ENCODE measurements at regions not wholly inside any gene's neighbourhood (a gene's known extent, or its start where the extent isn't known, plus 50 kb on each side); places are given as distances from the start of the nearest gene placed in this dataset.

DNA sequence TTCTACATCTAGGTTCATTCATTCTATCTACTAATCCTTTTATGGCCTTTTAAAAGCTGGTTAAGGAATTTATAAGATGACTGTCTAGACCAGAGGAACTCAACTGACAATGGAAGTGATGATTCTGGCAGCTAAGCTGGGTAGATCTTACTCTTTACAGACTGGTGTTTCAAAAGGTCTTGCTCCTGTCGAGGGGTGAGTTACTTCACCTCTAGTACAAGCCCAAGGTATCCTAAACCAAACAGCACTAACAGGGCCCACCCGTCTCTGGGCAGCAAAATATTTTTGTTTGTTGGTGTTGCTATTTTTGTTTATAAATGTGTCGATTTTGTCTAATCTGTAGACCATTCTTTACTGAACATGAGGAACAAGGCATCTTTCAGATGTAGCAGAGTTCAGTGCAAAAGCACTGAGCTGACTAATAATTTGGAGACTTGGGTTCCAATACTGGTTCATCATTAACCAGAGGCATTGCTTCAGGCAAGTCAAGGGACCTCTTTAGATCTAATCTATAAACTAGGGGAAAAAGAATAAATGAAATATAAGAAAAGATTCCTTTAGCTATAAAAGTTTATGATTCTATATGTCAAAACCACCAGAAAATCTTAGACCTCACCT, 90.3 kb upstream of the FRG1 start:
- ChIA-PET CTCF (no interaction called here), POLR2A (no interaction called here)
- Histone ChIP-seq H3K9me3 (no peaks in the 10 kb centered on the region; the same call in 2 of the 3 replicates), H3K27ac (no peak overlapping the region), H3K4me3 (no peak overlapping the region), H3K4me1 (no peaks in the 10 kb centered on the region), H3K4me2 (no peak overlapping the region)
- no peak for DNase-seq (ENCODE audit: low read depth in 1 of 2, low spot score in 1 of 2)
- no peak for TF ChIP-seq CBX2 (IDR thresholded peaks at IDR 0.05; ENCODE audit: borderline replicate concordance, low read depth)
- no peak for TF ChIP-seq RCOR1 (IDR thresholded peaks at IDR 0.05; ENCODE audit: low read depth, low read length)
- no peak for TF ChIP-seq KDM5A (IDR thresholded peaks at IDR 0.05)
- TF ChIP-seq, protein P1, sequence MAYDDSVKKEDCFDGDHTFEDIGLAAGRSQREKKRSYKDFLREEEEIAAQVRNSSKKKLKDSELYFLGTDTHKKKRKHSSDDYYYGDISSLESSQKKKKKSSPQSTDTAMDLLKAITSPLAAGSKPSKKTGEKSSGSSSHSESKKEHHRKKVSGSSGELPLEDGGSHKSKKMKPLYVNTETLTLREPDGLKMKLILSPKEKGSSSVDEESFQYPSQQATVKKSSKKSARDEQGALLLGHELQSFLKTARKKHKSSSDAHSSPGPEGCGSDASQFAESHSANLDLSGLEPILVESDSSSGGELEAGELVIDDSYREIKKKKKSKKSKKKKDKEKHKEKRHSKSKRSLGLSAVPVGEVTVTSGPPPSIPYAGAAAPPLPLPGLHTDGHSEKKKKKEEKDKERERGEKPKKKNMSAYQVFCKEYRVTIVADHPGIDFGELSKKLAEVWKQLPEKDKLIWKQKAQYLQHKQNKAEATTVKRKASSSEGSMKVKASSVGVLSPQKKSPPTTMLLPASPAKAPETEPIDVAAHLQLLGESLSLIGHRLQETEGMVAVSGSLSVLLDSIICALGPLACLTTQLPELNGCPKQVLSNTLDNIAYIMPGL (CRISPR knock-in tag; IDR thresholded peaks at IDR 0.05; ENCODE audit: borderline replicate concordance): no peak
- TF ChIP-seq, protein P2, sequence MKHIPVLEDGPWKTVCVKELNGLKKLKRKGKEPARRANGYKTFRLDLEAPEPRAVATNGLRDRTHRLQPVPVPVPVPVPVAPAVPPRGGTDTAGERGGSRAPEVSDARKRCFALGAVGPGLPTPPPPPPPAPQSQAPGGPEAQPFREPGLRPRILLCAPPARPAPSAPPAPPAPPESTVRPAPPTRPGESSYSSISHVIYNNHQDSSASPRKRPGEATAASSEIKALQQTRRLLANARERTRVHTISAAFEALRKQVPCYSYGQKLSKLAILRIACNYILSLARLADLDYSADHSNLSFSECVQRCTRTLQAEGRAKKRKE (CRISPR knock-in tag; IDR thresholded peaks at IDR 0.05; ENCODE audit: low read depth): no peak
- no peak for TF ChIP-seq RFX5 (IDR thresholded peaks at IDR 0.05)
- no peak for TF ChIP-seq NFE2L2 (conservative IDR thresholded peaks at IDR 0.05; ENCODE audit: low read length)
- TF ChIP-seq ZNF302 (CRISPR knock-in tag; IDR thresholded peaks at IDR 0.05): no peak
- no peak for TF ChIP-seq KDM1A (IDR thresholded peaks at IDR 0.05; ENCODE audit: low read depth)
- TF ChIP-seq NR3C1 (IDR thresholded peaks at IDR 0.05): no peak
- TF ChIP-seq HOXA7 (CRISPR knock-in tag; IDR thresholded peaks at IDR 0.05): no peak
- TF ChIP-seq FOSB (CRISPR knock-in tag; IDR thresholded peaks at IDR 0.05): no peak
- no peak for TF ChIP-seq MAFK (IDR thresholded peaks at IDR 0.05; ENCODE audit: partially characterized antibody)
- no peak for TF ChIP-seq PHF8 (IDR thresholded peaks at IDR 0.05; ENCODE audit: borderline replicate concordance, low read depth)
- no peak for TF ChIP-seq JUN (IDR thresholded peaks at IDR 0.05)
- TF ChIP-seq, protein P3, sequence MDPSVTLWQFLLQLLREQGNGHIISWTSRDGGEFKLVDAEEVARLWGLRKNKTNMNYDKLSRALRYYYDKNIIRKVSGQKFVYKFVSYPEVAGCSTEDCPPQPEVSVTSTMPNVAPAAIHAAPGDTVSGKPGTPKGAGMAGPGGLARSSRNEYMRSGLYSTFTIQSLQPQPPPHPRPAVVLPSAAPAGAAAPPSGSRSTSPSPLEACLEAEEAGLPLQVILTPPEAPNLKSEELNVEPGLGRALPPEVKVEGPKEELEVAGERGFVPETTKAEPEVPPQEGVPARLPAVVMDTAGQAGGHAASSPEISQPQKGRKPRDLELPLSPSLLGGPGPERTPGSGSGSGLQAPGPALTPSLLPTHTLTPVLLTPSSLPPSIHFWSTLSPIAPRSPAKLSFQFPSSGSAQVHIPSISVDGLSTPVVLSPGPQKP (IDR thresholded peaks at IDR 0.05; ENCODE audit: low read depth, low read length): no peak
- no peak for TF ChIP-seq HOXB13 (CRISPR knock-in tag; IDR thresholded peaks at IDR 0.05; ENCODE audit: low read depth)
- no peak for TF ChIP-seq BHLHE40 (IDR thresholded peaks at IDR 0.05; ENCODE audit: low read depth, low read length)
- no peak for TF ChIP-seq POLR2AphosphoS2 (conservative IDR thresholded peaks at IDR 0.05; ENCODE audit: low read length)
- 3% methylated on average over 3 of the region's 3 CpGs for WGBS (ENCODE audit: missing lambda C conversion rate)
- no peak for FAIRE-seq
- ATAC-seq: no peak

DNA sequence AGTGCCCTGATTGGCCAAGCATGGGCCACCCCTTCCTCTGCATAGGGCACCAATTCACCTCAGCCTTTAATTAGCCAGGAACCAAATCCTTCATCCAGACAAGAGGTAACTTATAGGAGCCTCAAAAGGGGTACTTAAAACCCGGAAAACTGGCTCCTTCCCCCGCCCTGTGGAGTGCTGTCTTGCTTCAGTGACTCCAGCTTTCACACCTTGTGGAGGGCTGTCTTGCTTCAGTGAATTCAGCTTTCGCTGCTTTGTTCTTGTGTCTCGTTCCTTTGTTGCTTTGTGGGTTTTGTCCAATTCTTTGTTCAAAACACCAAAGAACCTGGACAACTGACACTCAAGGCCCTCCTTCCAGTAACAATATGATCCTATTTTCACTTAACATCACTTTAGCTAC, 82.2 kb upstream of the FRG1 start:
- Histone ChIP-seq H3K4me3 (no peak overlapping the region), H3K27ac (no peak overlapping the region), H3K9me3 (no peaks in the 10 kb centered on the region), H3K4me1 (no peaks in the 10 kb centered on the region), H3K4me2 (no peak overlapping the region)
- ChIA-PET POLR2A (no interaction called here), CTCF (no interaction called here)
- no peak for FAIRE-seq
- no peak for TF ChIP-seq ZNF302 (CRISPR knock-in tag; IDR thresholded peaks at IDR 0.05)
- TF ChIP-seq MYC (IDR thresholded peaks at IDR 0.05; ENCODE audit: borderline replicate concordance, low read length): no peak
- no peak for TF ChIP-seq MAFK (IDR thresholded peaks at IDR 0.05; ENCODE audit: partially characterized antibody)
- no peak for TF ChIP-seq NR3C1 (IDR thresholded peaks at IDR 0.05)
- no peak for TF ChIP-seq JUNB (IDR thresholded peaks at IDR 0.05)
- TF ChIP-seq EHMT2 (IDR thresholded peaks at IDR 0.05; ENCODE audit: low read depth): no peak
- no peak for TF ChIP-seq FOSB (CRISPR knock-in tag; IDR thresholded peaks at IDR 0.05)
- no peak for TF ChIP-seq SMC3 (IDR thresholded peaks at IDR 0.05)
- TF ChIP-seq BHLHE40 (IDR thresholded peaks at IDR 0.05; ENCODE audit: low read depth, low read length): no peak
- TF ChIP-seq HES2 (IDR thresholded peaks at IDR 0.05): no peak
- no peak for TF ChIP-seq EHF (CRISPR knock-in tag; IDR thresholded peaks at IDR 0.05)
- no peak for TF ChIP-seq CBX2 (IDR thresholded peaks at IDR 0.05; ENCODE audit: borderline replicate concordance, low read depth)
- TF ChIP-seq CEBPB (IDR thresholded peaks at IDR 0.05): no peak
- no peak for TF ChIP-seq PHF8 (IDR thresholded peaks at IDR 0.05; ENCODE audit: borderline replicate concordance, low read depth)
- TF ChIP-seq ZC3H11A (IDR thresholded peaks at IDR 0.05): no peak
- no peak for TF ChIP-seq HOXB5 (CRISPR knock-in tag; IDR thresholded peaks at IDR 0.05)
- ATAC-seq: no peak
- WGBS (ENCODE audit: missing lambda C conversion rate): 54% methylated on average over 4 of the region's 4 CpGs
- no peak for DNase-seq (ENCODE audit: low read depth in 1 of 2, low spot score in 1 of 2)

All from A549 (cell line).